Central memory CD8-positive, alpha-beta T cell (primary cell): ENCODE measurements at regions not wholly inside any gene's neighbourhood (a gene's known extent, or its start where the extent isn't known, plus 50 kb on each side); places are given as distances from the start of the nearest gene placed in this dataset.

Experiments
- ATAC-seq: fragments of 150-1000 bp; cut with Tn5 transposase; replicated peaks from 2 replicates; pipeline ENCODE4 v1.10.0; 2022; ENCODE audit warnings: mild to moderate bottlenecking, moderate FRiP score, moderate number of reproducible peaks; ENCODE audit not compliant: poor library complexity, severe bottlenecking; ENCODE audit errors: extremely low read depth
- DNase-seq, 2 donors: peaks; one replicate each; pipeline ENCODE4 v3.0.0; 2021; ENCODE audit warnings: low spot score in 2 of 2
- H3K27ac Mint-ChIP-seq: one replicate; pipeline ENCODE4 v1.8.0; 2022; ENCODE audit warnings: low read depth, mild to moderate bottlenecking, moderate library complexity, mixed read lengths
- H3K27me3 Mint-ChIP-seq: one replicate; pipeline ENCODE4 v1.8.0; 2022; ENCODE audit warnings: mixed read lengths
- H3K36me3 Mint-ChIP-seq: one replicate; pipeline ENCODE4 v1.8.0; 2022; ENCODE audit warnings: mild to moderate bottlenecking, moderate library complexity, mixed read lengths; ENCODE audit not compliant: insufficient read depth
- H3K4me1 Mint-ChIP-seq: one replicate; pipeline ENCODE4 v1.8.0; 2022; ENCODE audit warnings: mixed read lengths
- H3K4me3 Mint-ChIP-seq: one replicate; pipeline ENCODE4 v1.8.0; 2022; ENCODE audit warnings: mild to moderate bottlenecking, moderate library complexity, mixed read lengths
- H3K9me3 Mint-ChIP-seq: one replicate; pipeline ENCODE4 v1.8.0; 2022; ENCODE audit warnings: mixed read lengths

DNA sequence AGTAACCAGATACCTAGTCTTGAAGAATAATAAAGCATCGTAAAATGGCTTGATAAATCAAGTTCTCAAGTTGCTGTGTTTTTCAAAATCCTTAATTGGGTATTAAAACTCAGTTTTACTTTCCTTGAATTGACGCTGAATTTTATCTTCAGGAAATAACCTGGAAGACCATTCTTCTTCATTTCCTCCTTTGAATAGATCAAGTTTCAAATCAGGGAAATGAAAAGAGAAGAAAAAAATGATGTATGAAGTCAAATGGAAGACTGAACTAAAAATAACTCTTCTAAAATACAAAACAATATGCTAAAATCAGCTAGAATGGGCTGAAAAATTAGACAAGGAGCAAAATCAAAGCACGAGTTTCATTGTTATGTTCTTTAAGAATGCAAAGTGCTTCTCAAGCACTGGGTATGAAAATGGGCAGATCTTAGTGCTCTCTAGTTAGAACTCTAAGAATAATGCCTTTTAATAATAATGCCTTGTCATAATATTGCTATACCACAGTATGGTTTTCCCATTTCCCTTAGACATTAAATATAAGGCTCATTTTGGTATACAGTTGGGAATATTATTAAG is 54.6 kb upstream of the CLEC14A start:
- H3K36me3 Mint-ChIP-seq = peaks cover 2% of the 10 kb centered on the region
- no peak overlapping the region for H3K27ac Mint-ChIP-seq
- H3K9me3 Mint-ChIP-seq = no peaks in the 10 kb centered on the region
- ATAC-seq = no peak
- no peak overlapping the region for H3K4me3 Mint-ChIP-seq
- no peaks in the 10 kb centered on the region for H3K27me3 Mint-ChIP-seq
- no peaks in the 10 kb centered on the region for H3K4me1 Mint-ChIP-seq
- no peak for DNase-seq

GRCh38 chr14:38309522-38310277 is 53.8 kb upstream of the CLEC14A start:
- H3K27ac Mint-ChIP-seq = no peak overlapping the region
- H3K4me3 Mint-ChIP-seq = no peak overlapping the region
- peaks cover 3% of the 10 kb centered on the region for H3K27me3 Mint-ChIP-seq
- ATAC-seq (no peak), DNase-seq (no peak)
- H3K36me3 Mint-ChIP-seq = peaks cover 2% of the 10 kb centered on the region
- H3K9me3 Mint-ChIP-seq = peaks cover under 1% of the 10 kb centered on the region
- no peaks in the 10 kb centered on the region for H3K4me1 Mint-ChIP-seq
